ENCODE measurements at regions not wholly inside any gene's neighbourhood (a gene's known extent, or its start where the extent isn't known, plus 50 kb on each side); places are given as distances from the start of the nearest gene placed in this dataset.

GRCh38 chr14:51504669-51505068 is 147.0 kb upstream of the FRMD6 start:
- TF ChIP-seq GATA2 (IDR thresholded peaks at IDR 0.05; ENCODE audit: low read depth, low read length) = no peak
- TF ChIP-seq GATA3 (IDR thresholded peaks at IDR 0.05; ENCODE audit: low read depth, low read length) = no peak

Data from SH-SY5Y (cell line).